ENCODE measurements at regions not wholly inside any gene's neighbourhood (a gene's known extent, or its start where the extent isn't known, plus 50 kb on each side); places are given as distances from the start of the nearest gene placed in this dataset.

DNA sequence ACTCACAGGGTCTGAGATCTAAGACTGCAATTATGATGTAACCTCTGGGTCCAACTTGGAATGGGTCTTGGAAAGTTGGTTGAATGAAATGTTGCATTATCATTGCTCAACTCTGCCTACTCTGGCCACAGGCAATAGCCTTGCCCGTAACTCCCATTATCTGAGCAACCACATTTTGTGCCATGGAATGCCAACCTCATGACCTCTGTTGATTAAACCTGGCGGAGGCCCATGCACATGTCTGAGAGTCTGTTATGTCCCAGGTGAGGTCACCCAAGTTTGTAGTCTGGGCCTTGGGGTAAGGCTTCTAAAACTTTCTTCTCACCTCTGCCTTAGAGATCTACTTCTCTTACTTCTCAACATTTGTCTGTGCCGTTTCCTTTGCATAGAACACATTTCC, 140.9 kb downstream of the TBX5 start (continued):
- TF ChIP-seq, protein P1, sequence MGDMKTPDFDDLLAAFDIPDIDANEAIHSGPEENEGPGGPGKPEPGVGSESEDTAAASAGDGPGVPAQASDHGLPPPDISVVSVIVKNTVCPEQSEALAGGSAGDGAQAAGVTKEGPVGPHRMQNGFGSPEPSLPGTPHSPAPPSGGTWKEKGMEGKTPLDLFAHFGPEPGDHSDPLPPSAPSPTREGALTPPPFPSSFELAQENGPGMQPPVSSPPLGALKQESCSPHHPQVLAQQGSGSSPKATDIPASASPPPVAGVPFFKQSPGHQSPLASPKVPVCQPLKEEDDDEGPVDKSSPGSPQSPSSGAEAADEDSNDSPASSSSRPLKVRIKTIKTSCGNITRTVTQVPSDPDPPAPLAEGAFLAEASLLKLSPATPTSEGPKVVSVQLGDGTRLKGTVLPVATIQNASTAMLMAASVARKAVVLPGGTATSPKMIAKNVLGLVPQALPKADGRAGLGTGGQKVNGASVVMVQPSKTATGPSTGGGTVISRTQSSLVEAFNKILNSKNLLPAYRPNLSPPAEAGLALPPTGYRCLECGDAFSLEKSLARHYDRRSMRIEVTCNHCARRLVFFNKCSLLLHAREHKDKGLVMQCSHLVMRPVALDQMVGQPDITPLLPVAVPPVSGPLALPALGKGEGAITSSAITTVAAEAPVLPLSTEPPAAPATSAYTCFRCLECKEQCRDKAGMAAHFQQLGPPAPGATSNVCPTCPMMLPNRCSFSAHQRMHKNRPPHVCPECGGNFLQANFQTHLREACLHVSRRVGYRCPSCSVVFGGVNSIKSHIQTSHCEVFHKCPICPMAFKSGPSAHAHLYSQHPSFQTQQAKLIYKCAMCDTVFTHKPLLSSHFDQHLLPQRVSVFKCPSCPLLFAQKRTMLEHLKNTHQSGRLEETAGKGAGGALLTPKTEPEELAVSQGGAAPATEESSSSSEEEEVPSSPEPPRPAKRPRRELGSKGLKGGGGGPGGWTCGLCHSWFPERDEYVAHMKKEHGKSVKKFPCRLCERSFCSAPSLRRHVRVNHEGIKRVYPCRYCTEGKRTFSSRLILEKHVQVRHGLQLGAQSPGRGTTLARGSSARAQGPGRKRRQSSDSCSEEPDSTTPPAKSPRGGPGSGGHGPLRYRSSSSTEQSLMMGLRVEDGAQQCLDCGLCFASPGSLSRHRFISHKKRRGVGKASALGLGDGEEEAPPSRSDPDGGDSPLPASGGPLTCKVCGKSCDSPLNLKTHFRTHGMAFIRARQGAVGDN (IDR thresholded peaks at IDR 0.05): no peak

DNA sequence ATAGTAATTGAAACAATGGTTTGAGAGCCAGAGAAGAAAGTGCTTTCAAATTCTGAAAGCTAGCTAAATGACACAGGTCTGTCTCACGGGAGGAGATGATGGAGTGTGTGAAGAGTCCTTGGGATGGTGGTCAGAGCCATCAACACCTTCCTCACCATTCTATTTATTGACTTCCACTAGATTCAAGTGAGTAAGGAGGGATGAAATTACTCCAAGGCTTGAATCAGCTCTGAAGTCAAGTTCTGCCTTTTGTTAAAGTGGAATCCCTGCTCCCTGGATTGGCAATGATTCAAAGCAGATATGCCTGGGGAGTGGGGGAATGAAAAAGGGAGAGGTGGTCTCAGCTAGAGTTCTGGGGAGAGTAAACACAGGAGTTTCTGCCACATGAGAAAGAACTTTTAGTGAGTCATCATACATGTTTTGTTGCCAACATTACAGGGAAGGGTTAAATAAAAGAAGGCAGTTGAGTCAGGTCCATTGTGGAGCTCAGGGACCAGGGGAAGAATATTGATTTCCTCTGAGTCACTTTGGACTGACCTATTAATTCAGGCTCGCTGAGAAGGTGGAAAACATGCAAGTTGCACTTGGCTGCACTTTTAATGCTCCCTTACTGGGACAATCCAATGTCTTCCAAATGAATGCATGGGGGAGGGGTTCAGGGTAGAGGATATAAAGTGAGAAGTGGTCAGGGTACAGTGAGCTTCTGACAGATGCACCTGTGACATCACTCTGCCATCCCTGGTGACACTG, 142.7 kb downstream of the TBX5 start:
- no peaks in the 10 kb centered on the region for H3K36me3 ChIP-seq (ENCODE audit: control insufficient read depth in 2 of 2, insufficient read depth in 2 of 2, low read length in 1 of 2)
- ChIA-PET SMC1A (ENCODE audit: uncharacterized antibody, unreplicated experiment) (no interaction called here), POLR2A (no interaction called here), CTCF (no interaction called here), RAD21 (ENCODE audit: unreplicated experiment) (no interaction called here)
- no peak overlapping the region for H2AFZ ChIP-seq (ENCODE audit: control insufficient read depth, low read depth, low read length)
- no peaks in the 10 kb centered on the region; a peak in 1 of 4 replicates for H3K27me3 ChIP-seq (replicated peaks in 1 of 2; ENCODE audit: control insufficient read depth in 2 of 2, insufficient read depth in 2 of 2, low read length in 1 of 2)
- no peaks in the 10 kb centered on the region for H4K20me1 ChIP-seq (ENCODE audit: control insufficient read depth, insufficient read depth)
- H3K9ac ChIP-seq (ENCODE audit: control insufficient read depth, insufficient read depth, low read length): no peak overlapping the region
- H3K4me3 ChIP-seq: no peak overlapping the region
- no peaks in the 10 kb centered on the region for H3K4me1 ChIP-seq (ENCODE audit: control insufficient read depth, insufficient read depth, low read length)
- intact Hi-C loops (cut with micrococcal nuclease; ENCODE audit: unreplicated experiment) (no loop called here), in situ Hi-C loops (cut with MboI) (no loop called here)
- H3K4me2 ChIP-seq (ENCODE audit: control insufficient read depth, insufficient read depth): no peak overlapping the region
- FAIRE-seq: no peak
- no TSS peak for BruUV-seq (replicated peaks)
- H3K79me2 ChIP-seq (ENCODE audit: control insufficient read depth, insufficient read depth, low read length): no peaks in the 10 kb centered on the region
- no peak for ATAC-seq
- 0% methylated on average over 2 of the region's 2 CpGs for WGBS (ENCODE audit: insufficient coverage, insufficient replicate concordance, low lambda C conversion rate, missing lambda C conversion rate)
- DNase-seq (ENCODE audit: low read depth, low spot score): no peak
- H3K9me3 ChIP-seq (replicated peaks; ENCODE audit: control insufficient read depth, insufficient read depth, low read length): no peaks in the 10 kb centered on the region
- H3K27ac ChIP-seq (ENCODE audit: control insufficient read depth, insufficient read depth): no peak overlapping the region
- TF ChIP-seq NR2C1 (IDR thresholded peaks at IDR 0.05) (no peak), RUNX3 (IDR thresholded peaks at IDR 0.05; ENCODE audit: low read length) (no peak), POLR2AphosphoS2 (IDR thresholded peaks at IDR 0.05; ENCODE audit: low read depth, low read length) (no peak), BRCA1 (IDR thresholded peaks at IDR 0.05; ENCODE audit: low read depth, low read length) (no peak), NFXL1 (IDR thresholded peaks at IDR 0.05; ENCODE audit: borderline replicate concordance) (no peak)
- TF ChIP-seq, protein P2, sequence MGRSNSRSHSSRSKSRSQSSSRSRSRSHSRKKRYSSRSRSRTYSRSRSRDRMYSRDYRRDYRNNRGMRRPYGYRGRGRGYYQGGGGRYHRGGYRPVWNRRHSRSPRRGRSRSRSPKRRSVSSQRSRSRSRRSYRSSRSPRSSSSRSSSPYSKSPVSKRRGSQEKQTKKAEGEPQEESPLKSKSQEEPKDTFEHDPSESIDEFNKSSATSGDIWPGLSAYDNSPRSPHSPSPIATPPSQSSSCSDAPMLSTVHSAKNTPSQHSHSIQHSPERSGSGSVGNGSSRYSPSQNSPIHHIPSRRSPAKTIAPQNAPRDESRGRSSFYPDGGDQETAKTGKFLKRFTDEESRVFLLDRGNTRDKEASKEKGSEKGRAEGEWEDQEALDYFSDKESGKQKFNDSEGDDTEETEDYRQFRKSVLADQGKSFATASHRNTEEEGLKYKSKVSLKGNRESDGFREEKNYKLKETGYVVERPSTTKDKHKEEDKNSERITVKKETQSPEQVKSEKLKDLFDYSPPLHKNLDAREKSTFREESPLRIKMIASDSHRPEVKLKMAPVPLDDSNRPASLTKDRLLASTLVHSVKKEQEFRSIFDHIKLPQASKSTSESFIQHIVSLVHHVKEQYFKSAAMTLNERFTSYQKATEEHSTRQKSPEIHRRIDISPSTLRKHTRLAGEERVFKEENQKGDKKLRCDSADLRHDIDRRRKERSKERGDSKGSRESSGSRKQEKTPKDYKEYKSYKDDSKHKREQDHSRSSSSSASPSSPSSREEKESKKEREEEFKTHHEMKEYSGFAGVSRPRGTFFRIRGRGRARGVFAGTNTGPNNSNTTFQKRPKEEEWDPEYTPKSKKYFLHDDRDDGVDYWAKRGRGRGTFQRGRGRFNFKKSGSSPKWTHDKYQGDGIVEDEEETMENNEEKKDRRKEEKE (IDR thresholded peaks at IDR 0.05): no peak
- TF ChIP-seq, protein P3, sequence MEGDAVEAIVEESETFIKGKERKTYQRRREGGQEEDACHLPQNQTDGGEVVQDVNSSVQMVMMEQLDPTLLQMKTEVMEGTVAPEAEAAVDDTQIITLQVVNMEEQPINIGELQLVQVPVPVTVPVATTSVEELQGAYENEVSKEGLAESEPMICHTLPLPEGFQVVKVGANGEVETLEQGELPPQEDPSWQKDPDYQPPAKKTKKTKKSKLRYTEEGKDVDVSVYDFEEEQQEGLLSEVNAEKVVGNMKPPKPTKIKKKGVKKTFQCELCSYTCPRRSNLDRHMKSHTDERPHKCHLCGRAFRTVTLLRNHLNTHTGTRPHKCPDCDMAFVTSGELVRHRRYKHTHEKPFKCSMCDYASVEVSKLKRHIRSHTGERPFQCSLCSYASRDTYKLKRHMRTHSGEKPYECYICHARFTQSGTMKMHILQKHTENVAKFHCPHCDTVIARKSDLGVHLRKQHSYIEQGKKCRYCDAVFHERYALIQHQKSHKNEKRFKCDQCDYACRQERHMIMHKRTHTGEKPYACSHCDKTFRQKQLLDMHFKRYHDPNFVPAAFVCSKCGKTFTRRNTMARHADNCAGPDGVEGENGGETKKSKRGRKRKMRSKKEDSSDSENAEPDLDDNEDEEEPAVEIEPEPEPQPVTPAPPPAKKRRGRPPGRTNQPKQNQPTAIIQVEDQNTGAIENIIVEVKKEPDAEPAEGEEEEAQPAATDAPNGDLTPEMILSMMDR (IDR thresholded peaks at IDR 0.05 in 2 of 3, conservative IDR thresholded peaks at IDR 0.05 in 1 of 3; ENCODE audit: control insufficient read depth in 2 of 3, extremely low read depth in 1 of 3, insufficient read depth in 1 of 3, low read depth in 3 of 3, low read length in 3 of 3): no peak
- TF ChIP-seq, protein P4, sequence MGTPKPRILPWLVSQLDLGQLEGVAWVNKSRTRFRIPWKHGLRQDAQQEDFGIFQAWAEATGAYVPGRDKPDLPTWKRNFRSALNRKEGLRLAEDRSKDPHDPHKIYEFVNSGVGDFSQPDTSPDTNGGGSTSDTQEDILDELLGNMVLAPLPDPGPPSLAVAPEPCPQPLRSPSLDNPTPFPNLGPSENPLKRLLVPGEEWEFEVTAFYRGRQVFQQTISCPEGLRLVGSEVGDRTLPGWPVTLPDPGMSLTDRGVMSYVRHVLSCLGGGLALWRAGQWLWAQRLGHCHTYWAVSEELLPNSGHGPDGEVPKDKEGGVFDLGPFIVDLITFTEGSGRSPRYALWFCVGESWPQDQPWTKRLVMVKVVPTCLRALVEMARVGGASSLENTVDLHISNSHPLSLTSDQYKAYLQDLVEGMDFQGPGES (IDR thresholded peaks at IDR 0.05): no peak
- TF ChIP-seq, protein P5, sequence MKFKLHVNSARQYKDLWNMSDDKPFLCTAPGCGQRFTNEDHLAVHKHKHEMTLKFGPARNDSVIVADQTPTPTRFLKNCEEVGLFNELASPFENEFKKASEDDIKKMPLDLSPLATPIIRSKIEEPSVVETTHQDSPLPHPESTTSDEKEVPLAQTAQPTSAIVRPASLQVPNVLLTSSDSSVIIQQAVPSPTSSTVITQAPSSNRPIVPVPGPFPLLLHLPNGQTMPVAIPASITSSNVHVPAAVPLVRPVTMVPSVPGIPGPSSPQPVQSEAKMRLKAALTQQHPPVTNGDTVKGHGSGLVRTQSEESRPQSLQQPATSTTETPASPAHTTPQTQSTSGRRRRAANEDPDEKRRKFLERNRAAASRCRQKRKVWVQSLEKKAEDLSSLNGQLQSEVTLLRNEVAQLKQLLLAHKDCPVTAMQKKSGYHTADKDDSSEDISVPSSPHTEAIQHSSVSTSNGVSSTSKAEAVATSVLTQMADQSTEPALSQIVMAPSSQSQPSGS (IDR thresholded peaks at IDR 0.05; ENCODE audit: low read length): no peak

All from GM12878 (cell line).